ENCODE measurements at regions not wholly inside any gene's neighbourhood (a gene's known extent, or its start where the extent isn't known, plus 50 kb on each side); places are given as distances from the start of the nearest gene placed in this dataset.

DNA sequence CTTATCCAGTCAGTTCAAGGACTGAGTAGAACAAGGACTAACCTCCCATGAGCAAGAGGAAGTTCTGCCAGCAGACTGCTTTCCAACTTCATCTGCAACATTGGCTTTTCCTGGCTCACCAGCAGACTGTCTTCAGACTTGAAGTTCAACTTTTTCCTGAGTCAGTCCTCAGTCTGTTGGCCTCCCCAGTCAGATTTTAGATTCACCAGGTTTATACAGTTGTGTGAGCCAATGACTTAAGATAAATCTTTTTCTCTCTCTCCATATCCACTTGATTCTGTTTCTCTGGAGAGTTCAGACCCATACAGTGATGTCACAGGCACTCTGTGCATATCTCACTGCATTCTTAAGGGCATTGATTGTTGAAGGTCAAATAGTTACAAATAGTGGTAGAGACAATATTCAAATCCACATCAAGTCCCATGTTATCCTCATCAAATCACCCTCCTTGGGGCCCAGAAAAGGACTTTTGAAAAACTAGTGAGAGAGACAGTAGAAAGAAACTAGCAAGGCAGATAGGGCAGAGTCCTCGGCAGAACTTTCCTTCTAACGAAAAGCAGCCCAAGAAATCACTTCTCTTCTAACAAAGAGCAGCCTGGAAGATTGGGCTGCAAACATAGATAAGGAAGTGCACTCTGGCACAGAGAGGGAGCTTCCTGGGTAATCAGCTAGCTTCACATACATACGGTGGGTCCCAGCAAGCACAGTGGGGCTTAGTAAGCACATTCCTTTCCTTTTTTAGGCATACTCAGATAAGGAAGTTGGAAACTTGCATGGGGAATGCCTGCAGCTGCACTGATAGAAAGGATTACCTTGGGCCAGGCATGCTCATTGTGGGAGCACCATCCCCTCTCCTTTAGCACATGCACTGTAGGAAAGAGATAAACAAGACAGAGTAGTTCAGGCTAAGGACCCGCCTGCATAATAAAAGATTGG lies 132.3 kb upstream of the FAM20A start:
- Histone ChIP-seq H3K4me1 (ENCODE audit: control insufficient read depth, insufficient read depth, low read length) (peaks cover 14% of the 10 kb centered on the region), H3K9ac (ENCODE audit: low read depth, low read length) (peak overlapping the region; percentile 1), H3K4me3 (ENCODE audit: low read depth, low read length) (no peak overlapping the region), H3K27me3 (ENCODE audit: control insufficient read depth, insufficient read depth, low read length) (no peaks in the 10 kb centered on the region), H3K36me3 (ENCODE audit: control insufficient read depth, insufficient read depth, low read length) (no peaks in the 10 kb centered on the region), H3K9me3 (ENCODE audit: control insufficient read depth, insufficient read depth, low read length) (peaks cover 10% of the 10 kb centered on the region)

DNA sequence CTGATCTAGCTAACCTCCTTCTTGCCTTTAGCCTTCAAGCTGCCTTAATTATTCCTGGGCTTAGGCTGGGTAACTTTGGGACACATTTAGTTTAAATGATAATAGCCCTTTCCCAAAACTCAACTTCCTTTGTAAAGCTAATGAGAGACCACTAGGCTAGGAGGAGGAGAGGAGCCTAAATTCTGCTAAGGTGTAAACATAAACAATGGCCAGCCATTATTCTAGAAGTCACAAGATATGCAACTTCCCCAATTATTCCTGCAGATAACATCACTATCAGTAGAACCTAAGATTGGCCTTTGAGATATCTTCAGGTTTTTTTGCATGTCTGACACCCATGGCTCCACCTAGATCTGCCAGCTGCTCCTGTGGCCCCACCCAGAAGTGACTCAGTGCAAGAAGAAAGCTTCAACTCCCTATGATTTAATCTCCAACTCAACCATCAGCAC lies 131.2 kb upstream of the FAM20A start:
- Histone ChIP-seq H3K9ac (ENCODE audit: low read depth, low read length) (no peak overlapping the region), H3K9me3 (ENCODE audit: control insufficient read depth, insufficient read depth, low read length) (peaks cover 10% of the 10 kb centered on the region), H3K27me3 (ENCODE audit: control insufficient read depth, insufficient read depth, low read length) (no peaks in the 10 kb centered on the region), H3K36me3 (ENCODE audit: control insufficient read depth, insufficient read depth, low read length) (no peaks in the 10 kb centered on the region), H3K4me1 (ENCODE audit: control insufficient read depth, insufficient read depth, low read length) (peaks cover 9% of the 10 kb centered on the region), H3K4me3 (ENCODE audit: low read depth, low read length) (no peak overlapping the region)

DNA sequence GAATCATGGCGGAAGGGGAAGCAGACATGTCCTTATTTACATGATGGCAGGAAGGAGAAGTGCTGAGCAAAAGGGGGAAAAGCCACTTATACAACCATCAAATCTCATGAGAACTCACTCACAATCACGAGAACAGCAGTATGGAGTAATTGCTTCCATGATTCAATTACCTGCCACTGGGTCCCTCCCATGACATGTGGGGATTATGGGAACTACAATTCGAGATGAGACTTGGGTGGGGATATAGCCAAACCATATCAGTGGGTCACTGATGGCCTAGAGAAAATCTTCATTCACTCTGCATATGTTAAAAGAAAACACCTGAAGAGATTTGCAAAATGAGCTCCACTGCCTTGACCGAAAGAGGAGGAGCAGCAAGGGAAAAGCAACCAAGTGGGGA lies 130.3 kb upstream of the FAM20A start:
- no peak overlapping the region for H3K4me3 ChIP-seq (ENCODE audit: low read depth, low read length)
- H3K9ac ChIP-seq (ENCODE audit: low read depth, low read length): no peak overlapping the region
- H3K36me3 ChIP-seq (ENCODE audit: control insufficient read depth, insufficient read depth, low read length): no peaks in the 10 kb centered on the region
- peaks cover 10% of the 10 kb centered on the region for H3K9me3 ChIP-seq (ENCODE audit: control insufficient read depth, insufficient read depth, low read length)
- H3K4me1 ChIP-seq (ENCODE audit: control insufficient read depth, insufficient read depth, low read length): peaks cover 9% of the 10 kb centered on the region
- no peaks in the 10 kb centered on the region for H3K27me3 ChIP-seq (ENCODE audit: control insufficient read depth, insufficient read depth, low read length)

DNA sequence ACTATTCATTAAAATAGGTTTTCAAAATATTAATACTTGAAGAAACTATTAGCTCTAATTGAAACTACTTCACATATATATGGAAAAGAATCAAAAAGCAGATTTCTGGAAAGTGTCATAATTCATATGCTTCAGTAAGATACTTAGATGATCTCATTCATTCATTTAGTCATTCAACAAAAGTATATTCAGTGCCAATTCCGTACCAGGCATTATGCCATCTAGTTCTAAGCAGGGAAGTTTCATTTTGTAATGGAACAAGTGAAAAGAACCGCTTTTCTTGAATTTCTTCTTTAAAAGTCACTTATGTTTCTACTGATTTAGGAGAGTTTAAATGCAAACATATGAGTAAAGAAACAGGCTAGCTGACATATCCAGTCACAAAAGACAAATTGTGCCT lies 118.3 kb upstream of the FAM20A start:
- Histone ChIP-seq H3K4me1 (ENCODE audit: control insufficient read depth, insufficient read depth, low read length) (no peaks in the 10 kb centered on the region), H3K27me3 (ENCODE audit: control insufficient read depth, insufficient read depth, low read length) (no peaks in the 10 kb centered on the region), H3K9me3 (ENCODE audit: control insufficient read depth, insufficient read depth, low read length) (no peaks in the 10 kb centered on the region), H3K4me3 (ENCODE audit: low read depth, low read length) (no peak overlapping the region), H3K36me3 (ENCODE audit: control insufficient read depth, insufficient read depth, low read length) (no peaks in the 10 kb centered on the region), H3K9ac (ENCODE audit: low read depth, low read length) (no peak overlapping the region)

DNA sequence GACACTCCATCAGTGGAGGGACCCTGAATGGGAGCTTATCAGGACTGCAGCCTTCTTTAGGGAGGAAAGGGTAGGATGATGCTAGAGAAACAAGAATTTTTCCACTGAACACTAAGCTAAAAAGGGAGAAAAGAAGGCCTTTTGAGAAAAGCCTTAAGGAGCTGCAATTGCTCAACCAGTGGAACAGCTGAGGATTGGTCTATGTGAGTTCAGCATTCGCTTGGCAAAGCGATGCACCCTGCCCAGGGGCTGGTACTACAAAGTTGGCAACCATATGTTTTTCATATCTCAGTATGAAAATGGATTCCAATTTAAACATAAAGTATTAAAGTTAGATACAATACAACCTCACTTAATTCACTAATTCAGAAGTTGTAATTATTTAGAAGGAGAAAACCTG lies 117.8 kb upstream of the FAM20A start:
- Histone ChIP-seq H3K36me3 (ENCODE audit: control insufficient read depth, insufficient read depth, low read length) (no peaks in the 10 kb centered on the region), H3K4me3 (ENCODE audit: low read depth, low read length) (no peak overlapping the region), H3K4me1 (ENCODE audit: control insufficient read depth, insufficient read depth, low read length) (no peaks in the 10 kb centered on the region), H3K9ac (ENCODE audit: low read depth, low read length) (no peak overlapping the region), H3K9me3 (ENCODE audit: control insufficient read depth, insufficient read depth, low read length) (no peaks in the 10 kb centered on the region), H3K27me3 (ENCODE audit: control insufficient read depth, insufficient read depth, low read length) (no peaks in the 10 kb centered on the region)

DNA sequence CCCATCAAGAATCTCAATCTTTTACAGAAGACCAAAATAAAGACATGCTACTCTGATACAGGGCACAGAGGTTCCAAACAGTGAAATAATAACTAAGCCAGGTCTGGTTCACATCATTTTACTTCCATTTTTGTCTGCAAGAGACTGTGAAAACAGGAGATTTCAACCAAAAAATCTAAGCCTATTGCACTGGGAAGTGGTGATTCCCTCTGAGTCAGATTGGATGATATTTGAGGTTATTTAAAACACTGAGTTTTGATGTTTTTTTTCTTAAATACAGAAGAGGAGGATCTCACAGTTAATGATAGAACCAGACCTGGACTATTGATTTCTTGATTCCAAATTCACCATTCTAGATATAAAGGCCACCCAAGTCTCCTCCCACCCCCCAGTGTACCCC lies 117.3 kb upstream of the FAM20A start:
- Histone ChIP-seq H3K36me3 (ENCODE audit: control insufficient read depth, insufficient read depth, low read length) (no peaks in the 10 kb centered on the region), H3K9me3 (ENCODE audit: control insufficient read depth, insufficient read depth, low read length) (no peaks in the 10 kb centered on the region), H3K27me3 (ENCODE audit: control insufficient read depth, insufficient read depth, low read length) (no peaks in the 10 kb centered on the region), H3K9ac (ENCODE audit: low read depth, low read length) (no peak overlapping the region), H3K4me1 (ENCODE audit: control insufficient read depth, insufficient read depth, low read length) (no peaks in the 10 kb centered on the region), H3K4me3 (ENCODE audit: low read depth, low read length) (no peak overlapping the region)

DNA sequence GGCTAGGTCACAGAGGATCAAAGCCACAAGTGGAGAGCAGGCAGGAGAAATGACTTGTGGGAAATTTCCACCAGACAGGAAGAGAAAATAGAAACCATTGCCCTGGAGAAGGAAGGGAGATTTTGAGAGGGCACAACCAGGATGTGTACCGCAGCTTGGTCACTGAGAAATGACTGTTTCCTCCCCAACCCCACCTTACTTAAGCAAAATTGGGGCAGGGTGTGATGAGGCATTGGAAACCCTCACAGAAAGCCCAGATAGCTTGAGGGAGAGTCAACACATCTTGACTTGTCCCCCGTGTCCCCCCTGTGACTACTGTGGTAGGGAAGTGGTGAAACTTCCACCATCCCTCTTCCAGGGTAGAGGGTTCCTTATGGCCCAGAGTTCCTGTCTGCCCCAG lies 113.5 kb upstream of the FAM20A start:
- no peaks in the 10 kb centered on the region for H3K27me3 ChIP-seq (ENCODE audit: control insufficient read depth, insufficient read depth, low read length)
- H3K36me3 ChIP-seq (ENCODE audit: control insufficient read depth, insufficient read depth, low read length): no peaks in the 10 kb centered on the region
- H3K9me3 ChIP-seq (ENCODE audit: control insufficient read depth, insufficient read depth, low read length): no peaks in the 10 kb centered on the region
- H3K4me3 ChIP-seq (ENCODE audit: low read depth, low read length): no peak overlapping the region
- no peaks in the 10 kb centered on the region for H3K4me1 ChIP-seq (ENCODE audit: control insufficient read depth, insufficient read depth, low read length)
- no peak overlapping the region for H3K9ac ChIP-seq (ENCODE audit: low read depth, low read length)

DNA sequence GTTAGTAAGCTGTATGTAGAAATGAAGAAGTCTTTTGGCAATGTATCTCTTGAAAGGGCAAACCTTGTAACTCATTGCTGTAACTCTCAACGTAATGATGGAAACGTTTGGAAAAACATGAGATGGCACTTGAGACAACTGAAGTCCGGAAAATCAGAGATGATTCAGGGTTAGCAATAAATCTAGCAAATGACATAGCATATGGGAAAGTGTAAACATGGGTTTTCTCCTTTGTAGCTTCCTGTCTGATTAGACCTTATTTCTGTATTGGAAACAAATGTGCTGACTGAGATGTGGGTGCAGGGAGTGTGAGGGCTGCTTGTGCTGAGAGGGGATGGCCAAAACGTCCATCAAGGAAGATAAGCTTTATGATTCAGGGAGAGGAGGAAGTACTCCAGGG lies 110.7 kb upstream of the FAM20A start:
- H3K36me3 ChIP-seq (ENCODE audit: control insufficient read depth, insufficient read depth, low read length): no peaks in the 10 kb centered on the region
- H3K27me3 ChIP-seq (ENCODE audit: control insufficient read depth, insufficient read depth, low read length): no peaks in the 10 kb centered on the region
- H3K4me3 ChIP-seq (ENCODE audit: low read depth, low read length): no peak overlapping the region
- H3K4me1 ChIP-seq (ENCODE audit: control insufficient read depth, insufficient read depth, low read length): peaks cover 3% of the 10 kb centered on the region
- no peak overlapping the region for H3K9ac ChIP-seq (ENCODE audit: low read depth, low read length)
- H3K9me3 ChIP-seq (ENCODE audit: control insufficient read depth, insufficient read depth, low read length): no peaks in the 10 kb centered on the region

DNA sequence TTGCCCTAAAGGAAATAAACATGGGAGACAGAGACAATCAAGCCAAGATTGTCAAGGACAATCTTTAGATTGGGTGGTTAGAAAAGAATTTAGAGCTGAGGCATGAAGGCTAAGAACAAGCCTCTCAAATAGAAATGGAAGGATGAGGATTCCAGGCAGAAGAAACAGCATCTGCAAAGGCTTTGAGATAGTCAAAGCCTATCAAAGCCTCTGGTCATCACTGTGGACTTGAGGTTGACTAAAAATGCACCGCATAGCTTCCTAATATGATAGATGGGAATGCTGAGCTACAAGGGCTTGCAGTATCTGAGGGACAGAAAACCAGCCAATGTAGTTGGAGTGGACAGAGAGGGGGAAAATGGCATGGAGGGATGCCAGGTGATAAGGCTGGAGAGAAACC lies 109.8 kb upstream of the FAM20A start:
- no peaks in the 10 kb centered on the region for H3K9me3 ChIP-seq (ENCODE audit: control insufficient read depth, insufficient read depth, low read length)
- no peak overlapping the region for H3K9ac ChIP-seq (ENCODE audit: low read depth, low read length)
- no peaks in the 10 kb centered on the region for H3K36me3 ChIP-seq (ENCODE audit: control insufficient read depth, insufficient read depth, low read length)
- H3K4me1 ChIP-seq (ENCODE audit: control insufficient read depth, insufficient read depth, low read length): peaks cover 3% of the 10 kb centered on the region
- H3K27me3 ChIP-seq (ENCODE audit: control insufficient read depth, insufficient read depth, low read length): no peaks in the 10 kb centered on the region
- no peak overlapping the region for H3K4me3 ChIP-seq (ENCODE audit: low read depth, low read length)

DNA sequence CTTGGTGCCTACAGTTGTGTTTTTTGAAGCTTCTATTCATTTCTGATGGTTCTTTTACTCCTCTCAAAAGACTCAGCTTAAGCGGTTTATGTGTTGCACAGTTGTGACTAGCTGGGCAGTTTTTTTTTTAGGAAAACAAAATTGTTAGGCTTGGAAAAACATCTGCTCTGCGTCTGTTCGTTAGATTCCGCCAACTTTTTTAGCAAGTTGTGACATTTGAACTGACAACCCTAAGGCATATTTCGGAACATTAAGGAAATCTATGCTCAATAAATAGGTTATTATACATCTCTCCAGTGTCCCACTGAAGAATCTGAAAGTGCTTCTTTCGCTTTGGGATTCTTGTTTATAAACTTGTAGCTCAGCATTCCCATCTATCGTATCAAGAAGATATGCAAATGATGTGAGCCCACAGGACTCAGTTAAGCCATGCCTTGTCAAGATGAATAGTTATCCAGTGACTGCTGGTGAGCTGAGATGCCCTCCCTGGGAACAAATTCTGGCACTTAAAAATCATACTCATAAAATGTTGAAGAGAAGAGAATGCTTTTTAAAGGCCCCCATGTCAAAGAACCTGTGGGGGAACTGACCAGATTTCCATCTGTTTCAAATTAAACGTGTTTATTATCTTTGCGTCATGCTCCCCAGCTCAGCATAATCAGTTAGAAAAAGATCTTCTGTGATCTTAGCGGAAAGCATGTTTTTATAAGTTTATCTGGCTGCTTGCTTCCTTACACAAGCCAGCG lies 109.0 kb upstream of the FAM20A start:
- Histone ChIP-seq H3K9me3 (ENCODE audit: control insufficient read depth, insufficient read depth, low read length) (no peaks in the 10 kb centered on the region), H3K4me1 (ENCODE audit: control insufficient read depth, insufficient read depth, low read length) (peaks cover 3% of the 10 kb centered on the region), H3K36me3 (ENCODE audit: control insufficient read depth, insufficient read depth, low read length) (no peaks in the 10 kb centered on the region), H3K9ac (ENCODE audit: low read depth, low read length) (no peak overlapping the region), H3K4me3 (ENCODE audit: low read depth, low read length) (no peak overlapping the region), H3K27me3 (ENCODE audit: control insufficient read depth, insufficient read depth, low read length) (no peaks in the 10 kb centered on the region)

DNA sequence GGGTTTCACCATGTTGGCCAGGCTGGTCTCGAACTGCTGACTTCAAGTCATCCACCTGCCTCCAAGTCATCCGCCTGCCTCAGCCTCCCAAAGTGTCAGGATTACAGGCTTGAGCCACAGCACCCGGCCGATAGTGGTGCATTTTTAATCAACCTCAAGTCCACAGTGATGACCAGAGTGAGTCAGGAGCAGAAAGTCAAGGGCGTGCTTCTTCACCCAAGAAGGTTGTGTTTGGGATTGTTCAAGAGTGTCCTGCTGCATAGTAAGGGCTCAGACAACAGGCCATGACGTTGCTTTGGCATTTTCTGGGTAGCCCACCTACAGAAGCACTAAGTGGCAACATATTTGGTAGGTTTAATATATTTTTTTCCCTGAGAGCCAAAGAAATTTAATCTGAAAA lies 108.3 kb upstream of the FAM20A start:
- H3K9me3 ChIP-seq (ENCODE audit: control insufficient read depth, insufficient read depth, low read length): no peaks in the 10 kb centered on the region
- H3K36me3 ChIP-seq (ENCODE audit: control insufficient read depth, insufficient read depth, low read length): no peaks in the 10 kb centered on the region
- H3K27me3 ChIP-seq (ENCODE audit: control insufficient read depth, insufficient read depth, low read length): no peaks in the 10 kb centered on the region
- H3K4me1 ChIP-seq (ENCODE audit: control insufficient read depth, insufficient read depth, low read length): peaks cover 3% of the 10 kb centered on the region
- no peak overlapping the region for H3K9ac ChIP-seq (ENCODE audit: low read depth, low read length)
- no peak overlapping the region for H3K4me3 ChIP-seq (ENCODE audit: low read depth, low read length)

DNA sequence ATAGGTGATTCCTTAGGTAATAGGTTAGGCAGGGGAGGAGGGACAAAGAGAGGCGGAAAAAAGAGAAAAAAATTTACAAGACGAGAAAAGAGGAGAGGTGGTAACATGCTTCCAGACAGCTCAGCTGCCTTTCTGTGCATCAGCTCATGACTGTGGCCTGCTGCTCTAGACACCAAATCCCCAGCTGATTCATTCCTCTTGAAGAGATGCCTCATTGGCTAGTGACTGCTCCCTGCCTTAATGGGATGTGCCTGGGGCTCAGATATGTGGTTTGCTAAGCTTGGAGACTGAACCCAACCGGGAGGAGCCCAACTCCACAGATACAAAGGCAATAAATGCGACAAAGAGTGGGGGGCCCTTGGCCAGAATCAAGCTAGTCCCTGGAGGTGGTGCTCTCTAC lies 105.9 kb upstream of the FAM20A start:
- H3K36me3 ChIP-seq (ENCODE audit: control insufficient read depth, insufficient read depth, low read length): no peaks in the 10 kb centered on the region
- H3K9me3 ChIP-seq (ENCODE audit: control insufficient read depth, insufficient read depth, low read length): no peaks in the 10 kb centered on the region
- H3K4me1 ChIP-seq (ENCODE audit: control insufficient read depth, insufficient read depth, low read length): peaks cover 3% of the 10 kb centered on the region
- no peak overlapping the region for H3K4me3 ChIP-seq (ENCODE audit: low read depth, low read length)
- no peak overlapping the region for H3K9ac ChIP-seq (ENCODE audit: low read depth, low read length)
- H3K27me3 ChIP-seq (ENCODE audit: control insufficient read depth, insufficient read depth, low read length): no peaks in the 10 kb centered on the region

Data from iPS-15b (cell line).